Progenitor cell of endocrine pancreas (in vitro differentiated cells): ENCODE measurements at regions not wholly inside any gene's neighbourhood (a gene's known extent, or its start where the extent isn't known, plus 50 kb on each side); places are given as distances from the start of the nearest gene placed in this dataset.

Experiments
- DNase-seq: peaks from one replicate; pipeline ENCODE4 v3.0.0; 2021; ENCODE audit warnings: low spot score; ENCODE audit not compliant: unreplicated experiment
- H3K27ac Mint-ChIP-seq: 2 replicates; pipeline ENCODE4 v1.8.0; 2021; ENCODE audit warnings: mild to moderate bottlenecking, moderate library complexity, mixed read lengths
- H3K27me3 Mint-ChIP-seq: 2 replicates; pipeline ENCODE4 v1.8.0; 2021; ENCODE audit warnings: mixed read lengths
- H3K36me3 Mint-ChIP-seq: 2 replicates; pipeline ENCODE4 v1.8.0; 2022; ENCODE audit warnings: mixed read lengths; ENCODE audit not compliant: insufficient read depth
- H3K4me1 Mint-ChIP-seq: 2 replicates; pipeline ENCODE4 v1.8.0; 2021; ENCODE audit warnings: low read depth, mixed read lengths
- H3K4me3 Mint-ChIP-seq: 2 replicates; pipeline ENCODE4 v1.8.0; 2021; ENCODE audit warnings: low read depth, mild to moderate bottlenecking, moderate library complexity, mixed read lengths
- H3K9me3 Mint-ChIP-seq: 2 replicates; pipeline ENCODE4 v1.8.0; 2021; ENCODE audit warnings: low read depth, mixed read lengths
- CTCF ChIP-seq: fragments of 200-600 bp; sonication (generic); IDR thresholded peaks from one replicate; pipeline ENCODE4 v1.5.0; 2021; ENCODE audit warnings: antibody characterized with exemption, mild to moderate bottlenecking; ENCODE audit not compliant: unreplicated experiment

GRCh38 chr2:120404274-120404673 is 58.3 kb downstream of the INHBB start:
- Mint-ChIP-seq H3K9me3 (peaks cover 6% of the 10 kb centered on the region), H3K27me3 (peaks cover 12% of the 10 kb centered on the region), H3K27ac (no peak overlapping the region), H3K4me1 (peaks cover 2% of the 10 kb centered on the region), H3K4me3 (no peak overlapping the region), H3K36me3 (no peaks in the 10 kb centered on the region)
- TF ChIP-seq CTCF = no peak
- no peak for DNase-seq

- peaks cover 9% of the 10 kb centered on the region for H3K9me3 Mint-ChIP-seq
- no peak for TF ChIP-seq CTCF
- H3K27me3 Mint-ChIP-seq = peaks cover 7% of the 10 kb centered on the region
- H3K4me3 Mint-ChIP-seq = no peak overlapping the region
- H3K27ac Mint-ChIP-seq = no peak overlapping the region
- no peaks in the 10 kb centered on the region for H3K4me1 Mint-ChIP-seq
- DNase-seq = no peak
- no peaks in the 10 kb centered on the region for H3K36me3 Mint-ChIP-seq
Measured at GRCh38 chr2:120404941-120405758, 59.2 kb downstream of the INHBB start.

GRCh38 chr2:120405759-120406099 is 59.8 kb downstream of the INHBB start:
- Mint-ChIP-seq H3K9me3 (peaks cover 9% of the 10 kb centered on the region), H3K27ac (no peak overlapping the region), H3K36me3 (no peaks in the 10 kb centered on the region), H3K4me3 (no peak overlapping the region), H3K4me1 (no peaks in the 10 kb centered on the region), H3K27me3 (peaks cover 3% of the 10 kb centered on the region)
- DNase-seq = no peak
- TF ChIP-seq CTCF = no peak

GRCh38 chr2:120406566-120406965 is 60.6 kb downstream of the INHBB start:
- Mint-ChIP-seq H3K4me3 (no peak overlapping the region), H3K9me3 (peaks cover 11% of the 10 kb centered on the region), H3K4me1 (no peaks in the 10 kb centered on the region), H3K27me3 (peaks cover 1% of the 10 kb centered on the region), H3K27ac (no peak overlapping the region), H3K36me3 (no peaks in the 10 kb centered on the region)
- DNase-seq = no peak
- no peak for TF ChIP-seq CTCF

GRCh38 chr2:120410487-120410886 is 64.6 kb downstream of the INHBB start:
- Mint-ChIP-seq H3K4me3 (no peak overlapping the region), H3K27me3 (peaks cover 16% of the 10 kb centered on the region), H3K9me3 (peaks cover 18% of the 10 kb centered on the region), H3K36me3 (no peaks in the 10 kb centered on the region), H3K27ac (no peak overlapping the region), H3K4me1 (no peaks in the 10 kb centered on the region)
- no peak for DNase-seq
- TF ChIP-seq CTCF = no peak
